ENCODE measurements at regions not wholly inside any gene's neighbourhood (a gene's known extent, or its start where the extent isn't known, plus 50 kb on each side); places are given as distances from the start of the nearest gene placed in this dataset.

DNA sequence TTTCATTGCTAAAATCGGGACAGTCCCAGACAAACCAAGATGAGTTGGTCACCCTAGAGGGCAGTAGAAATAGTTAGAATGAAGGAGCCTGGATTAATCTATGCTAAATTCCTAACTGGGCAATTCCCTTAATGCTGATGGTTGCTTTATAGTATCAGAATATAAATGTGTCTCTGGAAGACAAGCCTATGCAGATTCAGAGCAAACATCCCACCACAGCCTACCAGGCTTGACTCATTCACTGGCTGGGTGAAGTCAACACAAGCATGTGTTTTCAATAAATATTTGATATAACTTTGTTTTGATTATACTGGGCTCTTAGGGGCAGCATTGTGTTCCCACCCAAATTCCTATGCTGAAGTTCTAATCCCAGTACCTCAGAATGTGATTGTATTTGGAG lies 79.3 kb downstream of the RMI1 start:
- TF ChIP-seq, protein P1, sequence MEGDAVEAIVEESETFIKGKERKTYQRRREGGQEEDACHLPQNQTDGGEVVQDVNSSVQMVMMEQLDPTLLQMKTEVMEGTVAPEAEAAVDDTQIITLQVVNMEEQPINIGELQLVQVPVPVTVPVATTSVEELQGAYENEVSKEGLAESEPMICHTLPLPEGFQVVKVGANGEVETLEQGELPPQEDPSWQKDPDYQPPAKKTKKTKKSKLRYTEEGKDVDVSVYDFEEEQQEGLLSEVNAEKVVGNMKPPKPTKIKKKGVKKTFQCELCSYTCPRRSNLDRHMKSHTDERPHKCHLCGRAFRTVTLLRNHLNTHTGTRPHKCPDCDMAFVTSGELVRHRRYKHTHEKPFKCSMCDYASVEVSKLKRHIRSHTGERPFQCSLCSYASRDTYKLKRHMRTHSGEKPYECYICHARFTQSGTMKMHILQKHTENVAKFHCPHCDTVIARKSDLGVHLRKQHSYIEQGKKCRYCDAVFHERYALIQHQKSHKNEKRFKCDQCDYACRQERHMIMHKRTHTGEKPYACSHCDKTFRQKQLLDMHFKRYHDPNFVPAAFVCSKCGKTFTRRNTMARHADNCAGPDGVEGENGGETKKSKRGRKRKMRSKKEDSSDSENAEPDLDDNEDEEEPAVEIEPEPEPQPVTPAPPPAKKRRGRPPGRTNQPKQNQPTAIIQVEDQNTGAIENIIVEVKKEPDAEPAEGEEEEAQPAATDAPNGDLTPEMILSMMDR (conservative IDR thresholded peaks at IDR 0.05 in 1 of 2, IDR thresholded peaks at IDR 0.05 in 1 of 2; ENCODE audit: extremely low read depth in 1 of 2, insufficient read depth in 1 of 2, low read depth in 1 of 2, low read length in 2 of 2): no peak
- TF ChIP-seq EZH2 (IDR thresholded peaks at IDR 0.05; ENCODE audit: borderline replicate concordance, low read length): no peak
